ENCODE measurements at regions not wholly inside any gene's neighbourhood (a gene's known extent, or its start where the extent isn't known, plus 50 kb on each side); places are given as distances from the start of the nearest gene placed in this dataset.

DNA sequence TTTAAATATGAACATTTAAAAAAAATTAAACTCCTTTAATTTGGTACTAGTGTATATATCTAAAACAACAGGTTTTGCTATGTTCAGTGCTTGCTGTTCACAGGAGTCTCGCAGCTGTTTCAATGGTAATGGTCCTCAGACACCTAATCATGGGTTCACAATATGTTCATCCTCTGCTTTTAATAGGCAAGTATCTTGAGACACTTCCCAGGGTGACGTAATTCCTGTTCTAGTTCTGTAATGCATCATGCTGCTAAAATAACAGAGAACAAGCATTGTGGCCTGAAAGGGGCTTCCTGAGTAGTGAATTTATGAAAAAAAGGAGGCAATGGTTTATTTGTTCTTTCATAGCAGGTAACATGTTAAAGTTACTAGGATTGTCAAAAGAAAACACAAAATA is 625.2 kb upstream of the GBE1 start:
- TF ChIP-seq POLR2A (IDR thresholded peaks at IDR 0.05): no peak
- TF ChIP-seq, protein P1, sequence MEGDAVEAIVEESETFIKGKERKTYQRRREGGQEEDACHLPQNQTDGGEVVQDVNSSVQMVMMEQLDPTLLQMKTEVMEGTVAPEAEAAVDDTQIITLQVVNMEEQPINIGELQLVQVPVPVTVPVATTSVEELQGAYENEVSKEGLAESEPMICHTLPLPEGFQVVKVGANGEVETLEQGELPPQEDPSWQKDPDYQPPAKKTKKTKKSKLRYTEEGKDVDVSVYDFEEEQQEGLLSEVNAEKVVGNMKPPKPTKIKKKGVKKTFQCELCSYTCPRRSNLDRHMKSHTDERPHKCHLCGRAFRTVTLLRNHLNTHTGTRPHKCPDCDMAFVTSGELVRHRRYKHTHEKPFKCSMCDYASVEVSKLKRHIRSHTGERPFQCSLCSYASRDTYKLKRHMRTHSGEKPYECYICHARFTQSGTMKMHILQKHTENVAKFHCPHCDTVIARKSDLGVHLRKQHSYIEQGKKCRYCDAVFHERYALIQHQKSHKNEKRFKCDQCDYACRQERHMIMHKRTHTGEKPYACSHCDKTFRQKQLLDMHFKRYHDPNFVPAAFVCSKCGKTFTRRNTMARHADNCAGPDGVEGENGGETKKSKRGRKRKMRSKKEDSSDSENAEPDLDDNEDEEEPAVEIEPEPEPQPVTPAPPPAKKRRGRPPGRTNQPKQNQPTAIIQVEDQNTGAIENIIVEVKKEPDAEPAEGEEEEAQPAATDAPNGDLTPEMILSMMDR (IDR thresholded peaks at IDR 0.05): no peak

Data from testis (tissue), 2 donors.